ENCODE measurements at regions not wholly inside any gene's neighbourhood (a gene's known extent, or its start where the extent isn't known, plus 50 kb on each side); places are given as distances from the start of the nearest gene placed in this dataset.

DNA sequence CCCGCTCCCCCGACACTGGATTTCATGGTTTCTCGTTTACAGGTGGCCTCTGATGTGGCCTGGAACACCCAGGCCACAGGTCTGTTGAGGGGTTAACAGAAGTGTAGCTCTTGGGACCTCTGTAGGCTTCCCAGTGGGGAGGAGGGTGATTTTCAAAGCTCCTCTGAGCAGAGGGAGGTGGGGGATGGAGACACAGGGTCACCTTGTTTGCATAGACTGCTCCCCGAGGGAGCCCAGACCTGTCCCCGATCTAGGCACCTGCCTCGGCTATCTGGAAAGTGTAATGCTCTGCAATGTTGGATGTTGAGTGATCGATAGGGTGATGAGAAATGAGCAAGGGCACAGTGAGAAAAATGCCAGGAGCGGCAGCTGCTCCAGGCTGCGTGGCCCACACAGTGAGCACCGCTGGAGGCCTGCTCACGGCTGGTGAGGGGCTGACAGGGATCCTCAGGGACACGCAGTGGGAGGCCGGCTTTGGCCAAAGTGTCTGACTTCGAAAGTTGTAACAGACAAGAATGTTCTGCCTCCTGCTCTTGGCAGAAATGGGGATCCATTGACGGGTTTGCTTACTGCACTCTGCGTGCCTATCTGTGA is 594.1 kb downstream of the BRD1 start:
- FAIRE-seq (no peak), DNase-seq (ENCODE audit: insufficient read length, low spot score) (no peak)
- TF ChIP-seq, protein P1, sequence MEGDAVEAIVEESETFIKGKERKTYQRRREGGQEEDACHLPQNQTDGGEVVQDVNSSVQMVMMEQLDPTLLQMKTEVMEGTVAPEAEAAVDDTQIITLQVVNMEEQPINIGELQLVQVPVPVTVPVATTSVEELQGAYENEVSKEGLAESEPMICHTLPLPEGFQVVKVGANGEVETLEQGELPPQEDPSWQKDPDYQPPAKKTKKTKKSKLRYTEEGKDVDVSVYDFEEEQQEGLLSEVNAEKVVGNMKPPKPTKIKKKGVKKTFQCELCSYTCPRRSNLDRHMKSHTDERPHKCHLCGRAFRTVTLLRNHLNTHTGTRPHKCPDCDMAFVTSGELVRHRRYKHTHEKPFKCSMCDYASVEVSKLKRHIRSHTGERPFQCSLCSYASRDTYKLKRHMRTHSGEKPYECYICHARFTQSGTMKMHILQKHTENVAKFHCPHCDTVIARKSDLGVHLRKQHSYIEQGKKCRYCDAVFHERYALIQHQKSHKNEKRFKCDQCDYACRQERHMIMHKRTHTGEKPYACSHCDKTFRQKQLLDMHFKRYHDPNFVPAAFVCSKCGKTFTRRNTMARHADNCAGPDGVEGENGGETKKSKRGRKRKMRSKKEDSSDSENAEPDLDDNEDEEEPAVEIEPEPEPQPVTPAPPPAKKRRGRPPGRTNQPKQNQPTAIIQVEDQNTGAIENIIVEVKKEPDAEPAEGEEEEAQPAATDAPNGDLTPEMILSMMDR (IDR thresholded peaks at IDR 0.05; ENCODE audit: insufficient read depth, missing control alignments): no peak

DNA sequence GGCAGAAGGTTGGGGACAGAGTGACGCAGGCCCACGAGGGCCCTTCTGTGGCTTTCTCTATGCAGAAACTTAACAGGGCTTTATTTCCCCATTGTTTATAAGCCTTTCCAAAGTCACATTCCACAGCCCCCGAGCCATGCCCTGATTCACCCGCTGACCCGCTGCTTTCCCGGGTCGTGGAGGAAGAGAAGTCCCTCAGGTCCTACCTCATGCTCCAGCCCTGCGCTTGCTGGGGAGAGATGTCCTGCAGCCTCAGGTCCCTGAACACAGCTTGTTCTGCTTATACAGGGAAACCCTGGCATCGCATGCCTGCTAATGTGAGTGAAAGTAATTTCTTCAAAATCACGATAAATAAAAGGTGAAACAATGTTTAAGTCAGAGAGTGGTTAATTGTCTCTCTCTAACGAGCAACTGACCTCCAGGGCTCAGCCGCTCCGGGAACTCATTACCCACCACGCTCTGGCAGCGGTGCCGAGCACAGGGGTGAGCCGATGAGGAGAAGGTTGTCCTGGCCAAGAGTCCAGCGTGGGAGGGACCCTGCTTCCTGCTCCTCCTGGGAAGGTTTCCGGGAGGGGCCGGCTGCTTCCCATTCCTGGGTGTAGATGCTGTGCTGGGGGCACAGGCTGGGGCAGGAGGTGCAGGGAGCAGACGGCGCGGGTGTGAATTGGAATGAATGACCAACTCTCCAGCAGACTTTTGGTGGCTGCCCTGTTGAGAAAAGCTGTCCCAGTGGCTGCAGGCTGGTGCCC is 595.2 kb downstream of the BRD1 start:
- no peak for FAIRE-seq

DNA sequence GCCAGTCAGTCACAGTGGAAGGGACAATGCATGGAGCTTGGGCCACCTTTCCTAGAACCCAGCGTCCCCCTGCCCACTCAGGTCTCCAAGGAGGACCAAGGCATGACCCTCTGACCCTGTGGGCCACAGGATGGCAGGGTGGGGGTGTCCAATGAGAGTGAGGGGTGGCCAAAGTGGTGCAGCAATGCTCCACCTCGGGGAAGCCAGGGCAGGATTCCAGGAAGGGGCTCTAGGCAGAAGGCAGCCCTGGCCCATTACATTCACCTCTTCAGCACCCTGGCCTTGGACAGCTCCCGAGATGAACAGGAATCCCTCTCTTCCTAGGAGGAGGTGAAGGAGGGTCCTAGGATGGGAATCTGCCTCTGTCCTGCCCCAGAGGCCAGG is 597.5 kb downstream of the BRD1 start:
- TF ChIP-seq, protein P1 (IDR thresholded peaks at IDR 0.05; ENCODE audit: insufficient read depth, missing control alignments): no peak
- DNase-seq (ENCODE audit: insufficient read length, low spot score): no peak
- no peak for FAIRE-seq

More for the DNA sequence above, 595.2 kb downstream of the BRD1 start:
- no peak for DNase-seq (ENCODE audit: insufficient read length, low spot score)
- TF ChIP-seq, protein P1 (IDR thresholded peaks at IDR 0.05; ENCODE audit: insufficient read depth, missing control alignments): no peak

DNA sequence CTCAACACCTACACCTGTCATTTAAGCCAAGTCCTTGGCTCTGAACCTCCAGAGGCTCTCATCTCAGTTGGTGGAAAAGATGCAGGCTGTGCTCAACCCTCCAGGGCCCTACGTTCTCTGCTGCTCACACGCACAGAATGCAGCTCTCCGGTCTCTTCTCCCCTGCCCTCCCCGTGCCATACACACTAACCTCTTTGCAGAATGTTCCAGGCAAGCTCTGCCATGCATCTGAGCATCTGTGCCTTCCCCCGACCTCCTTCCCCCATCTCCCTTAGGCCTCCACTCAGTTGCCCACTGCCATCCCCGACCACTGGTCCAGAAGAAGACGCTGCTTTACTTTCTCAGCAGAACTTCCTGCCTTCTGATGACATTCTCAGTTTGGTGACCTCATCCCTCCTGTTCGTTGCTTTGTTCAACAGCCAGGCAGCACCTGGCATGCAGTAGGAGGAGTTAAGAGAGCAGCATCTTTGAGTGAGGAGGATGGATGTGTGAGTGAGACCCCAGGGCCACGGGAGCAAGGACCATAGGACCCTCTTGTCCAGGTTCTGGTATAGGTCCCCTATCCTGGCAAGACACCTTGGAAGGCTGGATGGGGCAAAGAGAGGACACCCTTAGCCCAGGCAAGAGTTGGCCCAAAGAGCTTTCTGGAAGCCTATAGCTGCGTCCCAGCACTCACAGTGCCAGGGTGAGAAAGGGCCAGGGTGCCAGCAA is 598.0 kb downstream of the BRD1 start:
- DNase-seq (ENCODE audit: insufficient read length, low spot score): no peak
- no peak for FAIRE-seq
- TF ChIP-seq, protein P1 (IDR thresholded peaks at IDR 0.05; ENCODE audit: insufficient read depth, missing control alignments): no peak

DNA sequence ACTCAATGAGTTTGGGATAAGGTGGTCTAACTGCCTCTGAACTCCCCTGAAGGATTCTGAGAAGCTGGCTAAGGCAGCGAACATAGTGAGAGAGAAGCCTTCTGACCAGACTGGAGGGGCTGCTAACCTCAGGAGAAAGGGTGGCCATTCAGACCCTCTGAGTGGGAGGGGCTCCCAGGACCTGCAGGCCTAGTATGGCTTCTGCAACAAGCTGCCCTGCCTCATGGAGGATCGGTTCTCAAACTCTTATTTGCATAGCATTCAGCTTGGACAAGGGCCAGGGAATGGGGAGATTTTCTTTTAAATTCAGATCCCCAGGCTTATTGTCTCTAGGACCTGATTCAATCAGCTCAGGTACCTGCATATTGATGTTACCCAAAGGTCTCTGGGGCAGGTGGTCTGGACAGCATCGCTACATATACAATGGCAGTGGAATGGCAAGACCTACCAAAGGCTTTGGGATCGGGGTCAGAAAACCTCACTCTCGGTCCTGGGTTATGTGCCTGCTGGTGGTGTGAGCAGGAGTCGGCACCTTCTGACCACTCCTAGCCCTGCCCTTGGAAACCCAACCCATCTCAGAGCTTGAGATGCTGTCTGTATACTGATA is 599.1 kb downstream of the BRD1 start:
- no peak for FAIRE-seq
- TF ChIP-seq, protein P1 (IDR thresholded peaks at IDR 0.05; ENCODE audit: insufficient read depth, missing control alignments): no peak
- no peak for DNase-seq (ENCODE audit: insufficient read length, low spot score)

DNA sequence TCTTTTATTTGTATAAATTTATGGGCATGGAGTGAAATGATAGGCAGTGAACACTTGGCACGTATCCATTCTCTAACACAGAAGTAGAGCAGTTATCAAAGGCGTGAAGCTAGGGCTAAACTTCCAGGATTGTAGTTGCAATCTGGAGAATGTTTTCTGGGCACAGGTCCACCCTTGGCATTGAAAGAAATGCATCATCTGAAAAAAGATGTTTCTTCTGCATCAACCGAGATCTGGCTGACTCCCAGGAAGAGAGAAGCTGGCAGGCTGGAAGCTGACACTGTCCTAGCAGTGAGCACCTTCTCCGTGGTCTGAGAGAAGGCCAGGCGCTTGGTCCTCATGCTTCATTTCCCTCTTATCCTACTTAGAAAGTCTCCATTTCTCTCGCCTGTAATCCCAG is 600.0 kb downstream of the BRD1 start:
- TF ChIP-seq, protein P1 (IDR thresholded peaks at IDR 0.05; ENCODE audit: insufficient read depth, missing control alignments): no peak
- FAIRE-seq (no peak), DNase-seq (ENCODE audit: insufficient read length, low spot score) (no peak)

Measured in D721Med (cell line).